ENCODE measurements at regions not wholly inside any gene's neighbourhood (a gene's known extent, or its start where the extent isn't known, plus 50 kb on each side); places are given as distances from the start of the nearest gene placed in this dataset.

DNA sequence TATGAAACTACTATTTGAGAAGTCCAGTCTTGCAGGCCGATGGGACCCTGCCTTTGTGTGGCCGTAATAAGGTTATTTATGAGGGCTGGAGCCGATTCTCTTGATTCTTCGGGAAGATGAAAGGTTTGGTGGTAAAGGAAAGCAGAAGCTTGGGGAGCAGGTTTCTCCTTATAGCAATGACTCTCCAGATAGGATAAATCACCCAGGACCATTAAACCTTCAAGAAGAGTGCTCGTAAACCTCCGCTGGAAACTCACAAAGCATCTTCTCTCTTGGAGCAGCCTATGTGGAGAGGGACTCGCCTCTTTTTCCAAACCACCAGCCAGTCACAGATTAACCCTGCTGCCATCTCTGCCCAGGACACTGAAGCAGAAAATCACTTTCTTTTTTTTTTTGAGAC is 69.6 kb upstream of the SALL4 start:
- no peak overlapping the region for H3K4me3 ChIP-seq (ENCODE audit: low read depth, low read length)
- DNase-seq (ENCODE audit: low read depth) = no peak
- TF ChIP-seq CTCF (conservative IDR thresholded peaks at IDR 0.05; ENCODE audit: low read depth, low read length) = no peak

DNA sequence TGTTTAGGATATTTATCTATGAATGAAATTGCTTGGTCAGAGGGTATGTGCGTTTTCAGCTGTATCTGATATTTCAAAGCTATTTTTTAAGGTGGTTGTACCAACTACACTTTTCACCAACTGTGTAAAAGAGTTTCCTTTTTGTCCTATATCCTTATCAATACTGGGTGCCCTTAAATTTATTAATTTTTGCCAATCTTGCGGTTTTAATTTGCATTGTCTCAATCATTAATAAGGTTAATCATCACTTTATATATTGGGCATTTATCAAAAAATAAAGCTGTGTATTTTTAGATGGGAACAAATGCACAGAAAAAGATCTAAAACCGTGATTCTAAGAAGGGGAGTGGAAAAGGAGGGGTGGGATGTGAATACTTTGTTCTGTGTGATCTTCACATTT is 66.7 kb upstream of the SALL4 start:
- H3K4me3 ChIP-seq (ENCODE audit: low read depth, low read length) = no peak overlapping the region
- TF ChIP-seq CTCF (conservative IDR thresholded peaks at IDR 0.05; ENCODE audit: low read depth, low read length) = no peak
- no peak for DNase-seq (ENCODE audit: low read depth)

DNA sequence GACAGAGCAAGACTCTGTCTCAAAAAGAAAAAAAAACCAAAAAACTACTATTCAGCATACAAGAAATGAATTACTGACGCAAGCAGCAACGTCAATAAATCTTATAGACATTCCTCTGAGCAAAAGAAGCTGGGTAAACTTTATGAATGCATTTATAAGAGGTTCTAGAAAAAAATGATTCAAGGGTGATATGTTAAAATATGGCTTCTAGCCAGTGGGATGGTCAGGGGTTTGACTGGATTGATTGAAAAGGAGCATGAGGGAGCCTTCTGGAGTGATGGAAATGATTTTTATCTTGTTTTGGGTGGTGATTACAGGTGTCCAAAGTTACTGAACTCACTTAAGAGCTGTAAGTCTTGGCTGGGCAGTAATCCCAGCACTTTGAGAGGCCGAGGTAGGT is 64.9 kb upstream of the SALL4 start:
- no peak for TF ChIP-seq CTCF (conservative IDR thresholded peaks at IDR 0.05; ENCODE audit: low read depth, low read length)
- H3K4me3 ChIP-seq (ENCODE audit: low read depth, low read length) = no peak overlapping the region
- DNase-seq (ENCODE audit: low read depth) = no peak

- no peak for TF ChIP-seq CTCF (conservative IDR thresholded peaks at IDR 0.05; ENCODE audit: low read depth, low read length)
- no peak overlapping the region for H3K4me3 ChIP-seq (ENCODE audit: low read depth, low read length)
- no peak for DNase-seq (ENCODE audit: low read depth)
These were observed 62.6 kb upstream of the SALL4 start for GRCh38 chr20:51864967-51865366.

DNA sequence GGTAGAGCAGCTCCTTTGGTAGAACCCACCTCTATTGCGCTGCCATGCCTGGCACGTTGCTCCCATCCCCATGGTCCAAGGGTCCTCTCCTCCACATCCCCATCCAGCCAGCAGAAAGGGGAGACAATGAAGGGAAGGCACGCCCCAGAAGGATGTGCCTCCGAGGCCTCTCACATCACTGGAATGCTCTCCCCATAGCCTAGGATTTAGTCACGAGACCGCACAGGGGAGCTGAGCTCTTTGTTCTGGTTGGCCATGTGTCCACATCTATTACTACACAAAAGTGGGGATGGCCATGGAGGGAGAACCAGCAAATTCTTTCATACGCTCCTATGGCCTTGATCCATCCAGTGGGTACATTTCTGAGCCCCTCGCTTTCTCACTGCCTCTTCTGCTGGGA is 60.5 kb upstream of the SALL4 start:
- TF ChIP-seq CTCF (conservative IDR thresholded peaks at IDR 0.05; ENCODE audit: low read depth, low read length) = no peak
- H3K4me3 ChIP-seq (ENCODE audit: low read depth, low read length) = no peak overlapping the region
- DNase-seq (ENCODE audit: low read depth) = no peak

- no peak for DNase-seq (ENCODE audit: low read depth)
- no peak for TF ChIP-seq CTCF (conservative IDR thresholded peaks at IDR 0.05; ENCODE audit: low read depth, low read length)
- H3K4me3 ChIP-seq (ENCODE audit: low read depth, low read length) = no peak overlapping the region
These were observed 59.6 kb upstream of the SALL4 start for GRCh38 chr20:51861726-51862466.
